GM19035 (cell line): ENCODE measurements at regions not wholly inside any gene's neighbourhood (a gene's known extent, or its start where the extent isn't known, plus 50 kb on each side); places are given as distances from the start of the nearest gene placed in this dataset.

Experiments
- ATAC-seq: cut with Tn5 transposase; IDR thresholded peaks from one replicate; pipeline ENCODE4 v1.9.1; 2021; ENCODE audit not compliant: unreplicated experiment

DNA sequence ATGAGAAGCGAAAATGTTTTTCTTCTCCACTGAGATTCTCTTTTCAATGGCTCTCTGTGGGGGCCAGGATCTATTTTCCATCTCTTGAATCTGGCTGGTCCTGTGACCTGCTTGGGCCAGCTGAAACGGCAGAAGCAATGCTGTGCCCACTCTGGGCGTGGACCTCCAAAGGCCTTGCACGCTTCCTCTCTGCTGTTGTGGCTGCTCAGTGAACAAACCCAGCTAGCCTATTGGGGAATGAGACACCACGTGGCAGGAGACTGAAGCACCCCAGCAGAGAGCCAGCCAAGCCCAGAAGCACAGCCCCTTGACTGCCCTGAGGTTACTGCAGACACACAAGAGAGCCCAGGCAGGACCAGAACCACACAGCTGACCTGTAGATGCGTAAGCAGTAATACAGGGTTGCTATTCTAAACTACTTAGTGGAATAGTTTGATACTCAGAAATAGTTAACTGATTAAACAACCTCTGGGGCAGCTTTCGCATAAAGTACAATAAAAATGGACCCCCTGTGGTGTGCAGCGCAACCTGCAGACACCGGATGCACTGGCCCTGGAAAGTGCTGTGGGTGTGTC, 221.7 kb upstream of the SH3BP4 start:
- ATAC-seq = no peak

GRCh38 chr2:234725528-234726264, 226.1 kb upstream of the SH3BP4 start:
- no peak for ATAC-seq

DNA sequence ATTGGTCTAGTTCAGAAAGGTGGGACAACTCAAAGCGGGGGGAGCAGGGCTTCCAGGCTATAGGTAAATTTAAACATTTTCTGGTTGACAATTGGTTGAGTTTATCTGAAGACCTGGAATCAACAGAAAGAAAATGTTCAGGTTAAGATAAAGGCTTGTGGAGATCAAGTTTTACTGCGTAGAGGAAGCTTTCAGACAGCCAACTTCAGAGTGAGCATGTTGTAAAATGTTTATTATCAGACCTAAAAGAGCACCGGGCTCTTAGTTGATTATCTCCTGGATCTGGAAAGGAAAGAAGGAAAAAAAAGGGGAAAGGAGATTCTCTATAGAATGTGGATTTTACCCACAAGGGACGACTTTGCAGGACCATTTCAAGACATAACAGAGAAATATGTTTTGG, 227.0 kb upstream of the SH3BP4 start:
- no peak for ATAC-seq

DNA sequence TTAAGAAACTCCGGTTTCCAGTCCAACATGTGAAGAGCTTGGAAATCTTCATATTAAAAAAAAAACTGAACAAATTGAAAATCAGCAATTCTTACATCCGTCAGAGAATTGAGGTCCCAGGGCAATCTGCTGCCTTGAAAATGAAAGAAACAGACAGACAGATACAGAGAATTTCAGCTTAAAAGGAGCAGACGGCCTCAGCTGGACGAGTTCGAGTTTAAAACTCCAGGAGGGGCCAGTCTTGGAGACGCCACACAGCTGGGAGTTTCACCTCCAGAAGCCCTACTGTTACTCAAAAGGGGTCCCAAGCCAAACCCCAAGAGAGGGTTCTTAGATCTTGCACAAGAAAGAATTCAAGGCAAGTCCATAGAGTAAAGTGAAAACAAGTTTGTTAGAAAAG, 226.5 kb upstream of the ARL4C start:
- ATAC-seq = no peak

GRCh38 chr2:234722176-234722575, 225.3 kb upstream of the ARL4C start:
- no peak for ATAC-seq

- ATAC-seq = no peak
Measured at GRCh38 chr2:234719116-234719716, 222.3 kb upstream of the ARL4C start.

- no peak for ATAC-seq
Measured at GRCh38 chr2:234716271-234716670, 219.4 kb upstream of the ARL4C start.

DNA sequence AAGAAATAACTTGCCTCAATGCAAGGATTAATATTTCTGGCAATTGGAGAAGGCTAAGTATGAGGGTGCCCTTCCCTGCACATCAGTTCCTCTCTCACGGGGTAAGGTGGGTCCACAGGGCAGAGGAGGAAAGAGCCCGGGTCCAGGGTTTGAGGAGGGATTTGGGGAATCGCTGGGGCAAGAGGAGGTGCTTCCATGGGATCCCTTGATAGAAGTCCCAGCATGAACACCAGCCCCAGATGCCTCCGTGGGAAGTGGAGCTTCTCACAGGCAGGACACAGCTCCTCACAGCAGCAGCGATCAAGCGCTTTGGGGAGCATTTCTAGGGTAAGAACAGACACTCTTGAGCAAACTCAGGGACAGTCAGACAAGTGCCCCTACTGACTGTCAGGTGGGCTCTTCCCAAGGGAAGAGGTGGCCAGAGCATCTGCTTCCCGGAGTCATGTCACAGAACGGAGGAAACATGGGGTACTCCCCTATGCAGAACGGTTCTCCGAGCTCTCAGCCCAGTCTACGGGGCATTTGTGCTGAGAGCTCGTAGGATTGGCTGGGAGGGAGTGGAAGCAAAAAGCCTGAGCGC, 218.9 kb upstream of the ARL4C start:
- no peak for ATAC-seq

- ATAC-seq = no peak
Measured at GRCh38 chr2:234714711-234715110, 217.8 kb upstream of the ARL4C start.

DNA sequence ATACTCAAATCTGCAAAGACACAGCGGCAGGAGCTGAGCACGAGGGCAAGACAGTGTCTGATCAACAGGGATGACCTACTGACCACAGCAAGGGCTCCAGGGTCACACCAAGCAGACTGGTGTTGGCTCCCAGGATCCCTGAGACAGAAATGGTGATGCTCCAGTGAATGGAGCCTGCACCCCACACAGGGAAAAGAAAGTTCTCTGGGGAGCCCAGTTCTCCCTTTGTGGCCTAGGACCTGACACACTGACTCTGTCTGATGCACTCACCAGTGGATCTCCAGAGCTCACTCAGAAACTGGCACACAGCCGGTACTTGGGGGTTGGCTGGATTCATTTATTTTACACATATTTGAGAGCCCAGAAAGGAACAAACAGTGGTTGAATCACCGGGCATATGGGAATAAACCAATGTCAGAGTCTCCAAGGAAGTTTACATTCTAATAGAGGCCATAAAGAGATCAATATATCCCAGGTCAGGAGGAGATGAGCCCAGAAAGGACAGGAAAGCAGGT, 215.6 kb upstream of the ARL4C start:
- no peak for ATAC-seq

- ATAC-seq = no peak
Measured at GRCh38 chr2:234711308-234711707, 214.4 kb upstream of the ARL4C start.

- ATAC-seq = no peak
Measured at GRCh38 chr2:234710587-234710986, 213.7 kb upstream of the ARL4C start.

GRCh38 chr2:234710066-234710465, 213.2 kb upstream of the ARL4C start:
- ATAC-seq = no peak

- ATAC-seq = no peak
Measured at GRCh38 chr2:234708717-234709116, 211.8 kb upstream of the ARL4C start.

DNA sequence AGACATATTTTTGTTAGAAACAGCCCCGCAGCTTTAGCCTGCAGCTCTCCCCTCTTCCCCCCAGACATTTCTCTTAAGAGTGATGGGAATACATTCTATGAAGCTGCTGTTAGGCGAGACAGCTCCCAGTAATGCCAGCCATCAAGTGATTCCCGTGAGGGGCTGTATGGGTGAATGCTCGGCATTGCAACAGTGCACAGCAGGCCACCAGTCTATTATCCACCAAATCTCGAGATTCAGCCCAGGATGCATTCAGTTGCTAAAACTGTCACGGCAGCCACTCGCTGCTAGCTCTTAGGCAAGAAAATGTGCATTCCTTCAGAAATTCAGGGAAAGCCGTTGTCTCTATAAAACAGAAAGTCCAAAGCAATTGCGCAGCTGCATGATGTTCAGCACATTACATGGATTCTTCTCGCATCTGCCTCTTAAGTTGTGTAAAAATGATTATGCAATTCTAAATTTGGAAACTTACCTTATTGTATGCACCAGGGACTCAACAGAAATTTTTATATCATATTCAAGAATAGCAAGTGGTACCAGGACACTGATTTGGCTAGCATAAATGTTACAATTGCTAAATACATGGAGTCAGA, 211.3 kb upstream of the ARL4C start:
- ATAC-seq = no peak

- ATAC-seq = no peak
Measured at GRCh38 chr2:234706086-234706485, 209.2 kb upstream of the ARL4C start.

GRCh38 chr2:234705108-234705507, 208.2 kb upstream of the ARL4C start:
- ATAC-seq = no peak

- no peak for ATAC-seq
Measured at GRCh38 chr2:234703258-234703657, 206.4 kb upstream of the ARL4C start.

DNA sequence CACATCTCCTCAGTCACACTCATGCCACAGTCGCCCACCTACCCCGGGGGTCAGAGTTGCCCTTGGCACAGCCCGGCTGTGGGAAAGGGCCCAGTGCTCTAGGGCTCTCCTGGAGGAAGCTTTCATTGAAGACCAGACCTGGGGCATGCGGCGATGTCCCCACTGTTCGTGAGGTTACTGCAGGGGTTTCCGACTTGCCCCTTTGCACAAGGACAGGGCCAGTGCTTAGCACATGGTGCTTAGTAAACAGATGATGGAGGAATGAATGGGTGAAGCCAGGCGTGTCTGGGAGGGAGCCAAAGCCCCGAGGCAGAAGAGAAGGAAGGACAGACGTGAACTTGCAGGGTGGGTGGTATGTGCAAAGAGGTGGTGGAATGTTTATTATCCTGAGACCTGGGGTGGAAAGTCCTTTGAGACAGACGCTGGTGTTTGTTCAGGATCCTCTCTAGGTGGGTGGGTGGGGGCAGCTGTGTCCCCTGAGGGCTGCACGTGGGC, 205.9 kb upstream of the ARL4C start:
- no peak for ATAC-seq

GRCh38 chr2:234701841-234702240, 205.0 kb upstream of the ARL4C start:
- ATAC-seq = no peak

DNA sequence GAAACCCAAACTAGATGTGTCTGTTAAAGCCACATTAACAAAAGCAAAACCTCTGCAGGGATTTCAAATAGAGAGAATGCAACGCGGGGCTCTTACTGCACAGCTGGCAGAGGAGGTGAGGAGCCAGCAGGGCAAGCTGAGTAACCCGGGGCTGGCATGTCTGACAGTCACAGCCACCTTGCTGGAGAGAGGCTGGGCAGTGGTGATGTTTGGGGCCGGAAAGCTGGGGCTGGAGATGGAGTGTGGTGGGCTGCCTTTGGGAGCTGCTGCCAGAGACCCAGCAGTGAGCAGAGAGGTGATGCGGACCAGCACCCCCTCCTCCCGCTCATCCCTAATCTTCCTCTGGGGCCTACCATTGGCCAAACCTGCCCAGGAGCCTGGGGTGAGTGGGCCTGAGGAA, 204.5 kb upstream of the ARL4C start:
- no peak for ATAC-seq
